K562 (cell line): ENCODE measurements at regions not wholly inside any gene's neighbourhood (a gene's known extent, or its start where the extent isn't known, plus 50 kb on each side); places are given as distances from the start of the nearest gene placed in this dataset.

Experiments used
- ATAC-seq: fragments of 200-7000 bp; cut with Tn5 transposase; 3 replicates; pipeline ENCODE4 v1.9.1; 2020; ENCODE audit warnings: moderate library complexity
- BruUV-seq: library from RNA; stranded (reverse); fragments of 400-500 nt; replicated peaks from 2 replicates; lab custom pipeline; 2021; lab: Mats Ljungman, UMichigan
- CTCF ChIA-PET: fragments of 300-600 bp; formaldehyde crosslinking; extraction: SDS; loops from one replicate; lab custom pipeline; 2021; ENCODE audit warnings: low intra/inter-chr PET ratio; lab: Yijun Ruan, JAX
- POLR2A ChIA-PET: fragments of 300-600, 350-650 bp; sonication (Branson Sonifier 250); formaldehyde crosslinking; extraction: SDS; loops from one replicate; lab custom pipeline; 2021; ENCODE audit warnings: antibody characterized with exemption, inconsistent platforms; lab: Yijun Ruan, JAX
- DNase-seq, 4 experiments: peaks; one replicate each; pipeline versions ENCODE4 v3.0.0 to v3.0.0-alpha.2; 2011 to 2018; ENCODE audit warnings: low spot score in 3 of 4, mixed read lengths in 3 of 4; ENCODE audit errors: extremely low read depth in 1 of 4
- FAIRE-seq: peaks from 2 replicates; lab custom pipeline; 2011; peaks lifted over from hg19 to GRCh38; lab: Jason Lieb, UNC
- H2AFZ ChIP-seq: 2 replicates; pipeline ENCODE4 v1.6.0; 2011; ENCODE audit warnings: low read depth, low read length, control low read depth, inconsistent platforms
- H3K27ac ChIP-seq: fragments of 200-600 bp; 3 replicates; pipeline ENCODE4 v1.8.0; 2011; ENCODE audit warnings: low read depth, mild to moderate bottlenecking, control low read depth, inconsistent platforms, low read length, moderate library complexity, mixed read lengths; ENCODE audit errors: extremely low read depth
- H3K27me3 ChIP-seq, 2 experiments: fragments of 300-600 bp in 1 of 2; 2 replicates in 1 of 2; 3 replicates in 1 of 2; pipeline versions ENCODE4 v1.6.0 to v1.8.0; 2011; ENCODE audit warnings: inconsistent platforms in 2 of 2, low read length in 2 of 2, mild to moderate bottlenecking in 1 of 2, mixed read lengths in 1 of 2, moderate library complexity in 1 of 2; ENCODE audit not compliant: control insufficient read depth in 2 of 2, insufficient read depth in 2 of 2
- H3K36me3 ChIP-seq: fragments of 300-600 bp; 3 replicates; pipeline ENCODE4 v1.8.0; 2011; ENCODE audit warnings: mild to moderate bottlenecking, low read length, inconsistent platforms; ENCODE audit not compliant: control insufficient read depth, insufficient read depth
- H3K4me1 ChIP-seq, 2 experiments: fragments of 200-600 bp in 1 of 2; replicated peaks in 1 of 2; 2 replicates in 1 of 2; 3 replicates in 1 of 2; pipeline versions ENCODE4 v1.5.1 to v1.8.0; 2011; ENCODE audit warnings: inconsistent platforms in 2 of 2, low read length in 2 of 2, mild to moderate bottlenecking in 1 of 2, mixed read lengths in 1 of 2, moderate library complexity in 1 of 2; ENCODE audit not compliant: control insufficient read depth in 2 of 2, insufficient read depth in 2 of 2
- H3K4me2 ChIP-seq: 2 replicates; pipeline ENCODE4 v1.6.1; 2011; ENCODE audit warnings: low read length, control low read depth, inconsistent platforms, mixed read lengths; ENCODE audit not compliant: insufficient read depth
- H3K4me3 ChIP-seq: fragments of 200-600 bp; sonication (generic), shearing (Covaris generic); 2 replicates; pipeline ENCODE4 v1.5.1; 2016; ENCODE audit warnings: control low read depth, inconsistent platforms
- H3K79me2 ChIP-seq: fragments of 200-600 bp; 3 replicates; pipeline ENCODE4 v1.8.0; 2011; ENCODE audit warnings: low read length, inconsistent platforms; ENCODE audit not compliant: control insufficient read depth, insufficient read depth
- H3K9ac ChIP-seq, 2 experiments: 2 replicates each; pipeline versions ENCODE4 v1.6.0 to v1.6.1; 2011; ENCODE audit warnings: low read depth in 2 of 2, low read length in 2 of 2, control low read depth in 1 of 2, inconsistent platforms in 1 of 2, mild to moderate bottlenecking in 1 of 2, mixed read lengths in 1 of 2; ENCODE audit not compliant: insufficient read depth in 1 of 2
- H3K9me1 ChIP-seq: one replicate; pipeline ENCODE4 v1.6.0; 2011; ENCODE audit warnings: inconsistent platforms, mild to moderate bottlenecking, low read length, moderate library complexity; ENCODE audit not compliant: control insufficient read depth, insufficient read depth
- H3K9me3 ChIP-seq: replicated peaks from 2 replicates; pipeline ENCODE4 v1.5.1; 2011; ENCODE audit warnings: low read depth, low read length, inconsistent platforms; ENCODE audit not compliant: control insufficient read depth, insufficient read depth
- H4K20me1 ChIP-seq: replicated peaks from 2 replicates; pipeline ENCODE4 v1.6.1; 2011; ENCODE audit warnings: low read length, inconsistent platforms, mixed read lengths; ENCODE audit not compliant: control insufficient read depth, insufficient read depth
- ARID1B ChIP-seq: fragments of 450-650 bp; IDR thresholded peaks from 2 replicates; pipeline ENCODE4 v1.6.1; 2016; ENCODE audit warnings: antibody characterized with exemption, mild to moderate bottlenecking, inconsistent platforms
- ATF1 ChIP-seq, 2 experiments: fragments of 450-650 bp in 1 of 2; IDR thresholded peaks; 2 replicates each; pipeline ENCODE4 v1.6.1; 2016; ENCODE audit warnings: missing compliant biosample characterization in 1 of 2, missing genetic modification characterization in 1 of 2
- GATAD2A ChIP-seq: fragments of 450-650 bp; IDR thresholded peaks from 2 replicates; pipeline ENCODE4 v1.6.1; 2017
- KLF1 ChIP-seq: fragments of 450-650 bp; IDR thresholded peaks from 2 replicates; pipeline ENCODE4 v1.6.1; 2016; ENCODE audit warnings: missing genetic modification characterization, missing compliant biosample characterization
- MCM3 ChIP-seq: fragments of 450-650 bp; IDR thresholded peaks from 2 replicates; pipeline ENCODE4 v1.6.1; 2016
- MECOM ChIP-seq: fragments of 250-450 bp; sonication (Bioruptor Pico); IDR thresholded peaks from 2 replicates; pipeline ENCODE4 v1.8.0; 2022; ENCODE audit warnings: inconsistent platforms
- MED1 ChIP-seq: sonication (generic); formaldehyde crosslinking; IDR thresholded peaks from 2 replicates; pipeline ENCODE4 v1.8.1; 2023; ENCODE audit warnings: missing genetic modification reagents, borderline replicate concordance
- SNAPC5 ChIP-seq: fragments of 250-450 bp; sonication (Bioruptor Pico); IDR thresholded peaks from 2 replicates; pipeline ENCODE4 v1.8.0; 2021; ENCODE audit warnings: moderate library complexity, mild to moderate bottlenecking, inconsistent platforms
- SNRNP70 ChIP-seq: fragments of 200-400 bp; formaldehyde crosslinking; optimal IDR thresholded peaks from 2 replicates; pipeline ENCODE3; 2017; ENCODE audit warnings: low read depth, low read length
- SOX6 ChIP-seq: fragments of 450-650 bp; IDR thresholded peaks from 2 replicates; pipeline ENCODE4 v1.6.1; 2014; ENCODE audit warnings: mild to moderate bottlenecking
- TAF15 ChIP-seq: fragments of 200-400 bp; formaldehyde crosslinking; IDR thresholded peaks from 2 replicates; pipeline ENCODE4 v1.6.1; 2017; ENCODE audit warnings: mild to moderate bottlenecking, low read depth, low read length, moderate library complexity
- TARDBP ChIP-seq: fragments of 450-650 bp; IDR thresholded peaks from 2 replicates; pipeline ENCODE4 v1.6.1; 2016
- TEAD2 ChIP-seq: fragments of 450-650 bp; IDR thresholded peaks from 2 replicates; pipeline ENCODE4 v1.6.1; 2016; ENCODE audit warnings: missing genetic modification characterization, control low read depth, missing compliant biosample characterization
- TRIM25 ChIP-seq: fragments of 450-650 bp; IDR thresholded peaks from 2 replicates; pipeline ENCODE4 v1.7.0; 2016; ENCODE audit warnings: borderline replicate concordance
- ZNF134 ChIP-seq: fragments of 250-450 bp; sonication (Bioruptor Pico); conservative IDR thresholded peaks from 2 replicates; pipeline ENCODE4 v1.4.0; 2020
- ZNF354B ChIP-seq: fragments of 250-450 bp; sonication (Bioruptor Pico); IDR thresholded peaks from 2 replicates; pipeline ENCODE4 v1.4.0; 2020
- ZNF561 ChIP-seq: fragments of 450-650 bp; formaldehyde crosslinking; conservative IDR thresholded peaks from 2 replicates; pipeline ENCODE4 v1.4.0; 2020; ENCODE audit warnings: mild to moderate bottlenecking, moderate library complexity
- ZNF655 ChIP-seq: fragments of 250-450 bp; sonication (Bioruptor Pico); IDR thresholded peaks from 2 replicates; pipeline ENCODE4 v1.5.0; 2021
- WGBS: fragments of 100-300 bp; shearing (Covaris generic); methylation state at CpG from one replicate; pipeline ENCODE4 v1.1.6; 2016; ENCODE audit warnings: low coverage, mixed read lengths; ENCODE audit not compliant: insufficient coverage; ENCODE audit errors: missing lambda C conversion rate; 5-methylcytosine and 5-hydroxymethylcytosine counted together
- in situ Hi-C: fragments of 300-500 bp; cut with MboI; formaldehyde crosslinking; loops from 4 replicates; pipeline ENCODE4 v1.15.0; 2018; ENCODE audit warnings: inconsistent platforms, mixed read lengths
- intact Hi-C: fragments of 100-400 bp; cut with micrococcal nuclease; formaldehyde crosslinking; loops from 2 replicates; pipeline ENCODE4 v1.14.2; 2022

- in situ Hi-C loops = no loop called here
- 0% methylated on average over 2 of the region's 5 CpGs for WGBS
- POLR2A ChIA-PET = no interaction called here
Measured at GRCh38 chr13:103799028-103799427, 732.8 kb upstream of the SLC10A2 start.

GRCh38 chr13:103795892-103796478, 729.8 kb upstream of the SLC10A2 start:
- H3K27ac ChIP-seq = no peak overlapping the region
- ChIA-PET CTCF (no interaction called here), POLR2A (no interaction called here)
- H2AFZ ChIP-seq = no peak overlapping the region
- no peak for FAIRE-seq
- H3K4me2 ChIP-seq = no peak overlapping the region
- intact Hi-C loops (no loop called here), in situ Hi-C loops (no loop called here)
- BruUV-seq = no TSS peak
- 0% methylated on average over 3 of the region's 3 CpGs for WGBS
- no peak for ATAC-seq
- H3K36me3 ChIP-seq = no peaks in the 10 kb centered on the region
- H3K4me1 ChIP-seq = no peaks in the 10 kb centered on the region
- H3K4me3 ChIP-seq = no peak overlapping the region
- no peaks in the 10 kb centered on the region for H3K27me3 ChIP-seq
- H4K20me1 ChIP-seq = no peaks in the 10 kb centered on the region
- H3K9ac ChIP-seq = no peak overlapping the region
- no peaks in the 10 kb centered on the region for H3K79me2 ChIP-seq
- no peaks in the 10 kb centered on the region for H3K9me1 ChIP-seq
- no peaks in the 10 kb centered on the region for H3K9me3 ChIP-seq
- no peak for DNase-seq
- TF ChIP-seq ZNF561 (CRISPR knock-in tag) = no peak
- no peak for TF ChIP-seq ZNF354B (CRISPR knock-in tag)
- no peak for TF ChIP-seq KLF1
- no peak for TF ChIP-seq MECOM (CRISPR knock-in tag)
- TF ChIP-seq SOX6 = no peak
- no peak for TF ChIP-seq MCM3
- no peak for TF ChIP-seq ZNF655 (CRISPR knock-in tag)
- TF ChIP-seq TARDBP = no peak
- no peak for TF ChIP-seq ARID1B
- no peak for TF ChIP-seq MED1
- TF ChIP-seq ZNF134 = no peak
- TF ChIP-seq SNRNP70 = no peak
- TF ChIP-seq TRIM25 = no peak
- TF ChIP-seq GATAD2A = no peak

More at GRCh38 chr13:103799028-103799427, 732.8 kb upstream of the SLC10A2 start:
- Histone ChIP-seq H3K79me2 (no peaks in the 10 kb centered on the region), H3K9ac (no peak overlapping the region), H3K9me1 (no peaks in the 10 kb centered on the region), H2AFZ (no peak overlapping the region), H4K20me1 (no peaks in the 10 kb centered on the region), H3K27me3 (no peaks in the 10 kb centered on the region), H3K4me2 (no peak overlapping the region), H3K4me3 (no peak overlapping the region), H3K4me1 (no peaks in the 10 kb centered on the region), H3K27ac (no peak overlapping the region), H3K36me3 (no peaks in the 10 kb centered on the region), H3K9me3 (no peaks in the 10 kb centered on the region)
- BruUV-seq = no TSS peak
- ATAC-seq (no peak), FAIRE-seq (no peak), DNase-seq (no peak)
- CTCF ChIA-PET = no interaction called here
- intact Hi-C loops = no loop called here
- TF ChIP-seq ATF1 (CRISPR knock-in tag; IDR thresholded peaks at IDR 0.05) = no peak
- no peak for TF ChIP-seq ATF1 (tag; IDR thresholded peaks at IDR 0.05)
- TF ChIP-seq TEAD2 (tag) = no peak
- TF ChIP-seq TAF15 = no peak
- TF ChIP-seq SNAPC5 (CRISPR knock-in tag) = no peak
